IPS DF 19.7 (cell line): ENCODE measurements at regions not wholly inside any gene's neighbourhood (a gene's known extent, or its start where the extent isn't known, plus 50 kb on each side); places are given as distances from the start of the nearest gene placed in this dataset.
"Not testable (repeated sequence)": the region's sequence is repeated elsewhere in the genome, so short reads cannot be mapped to it uniquely, and the experiment has no call there.

ENCODE experiments used
- DNase-seq: peaks from one replicate; pipeline ENCODE4 v3.0.0-alpha.2; 2013; ENCODE audit warnings: low read depth, low spot score

GRCh38 chr5:18325431-18325830, 691.2 kb downstream of the TAF11L14 start:
- DNase-seq, result no peak

DNA sequence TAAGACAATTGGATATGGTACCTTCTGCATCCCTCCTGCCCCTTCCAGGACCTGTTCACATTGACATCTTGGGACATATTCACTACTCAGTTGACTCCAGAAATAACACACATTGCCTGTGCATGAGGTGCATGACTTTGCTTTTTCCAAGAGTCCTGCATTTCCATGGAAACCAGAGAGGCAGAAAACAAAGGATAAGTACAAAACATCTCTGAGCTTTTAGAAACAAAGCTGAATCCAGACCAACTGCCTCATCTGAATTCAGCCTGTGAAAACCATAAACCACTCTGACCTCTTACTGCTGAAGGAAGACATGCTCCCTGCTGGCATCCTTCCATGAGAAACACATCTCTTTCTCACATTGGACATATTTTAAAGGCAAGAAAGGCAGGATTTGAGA, 695.1 kb downstream of the TAF11L14 start:
- DNase-seq, result no peak

GRCh38 chr5:18333841-18334240, 699.6 kb downstream of the TAF11L14 start:
- no peak for DNase-seq

GRCh38 chr5:18334949-18335348, 700.7 kb downstream of the TAF11L14 start:
- no peak for DNase-seq

DNA sequence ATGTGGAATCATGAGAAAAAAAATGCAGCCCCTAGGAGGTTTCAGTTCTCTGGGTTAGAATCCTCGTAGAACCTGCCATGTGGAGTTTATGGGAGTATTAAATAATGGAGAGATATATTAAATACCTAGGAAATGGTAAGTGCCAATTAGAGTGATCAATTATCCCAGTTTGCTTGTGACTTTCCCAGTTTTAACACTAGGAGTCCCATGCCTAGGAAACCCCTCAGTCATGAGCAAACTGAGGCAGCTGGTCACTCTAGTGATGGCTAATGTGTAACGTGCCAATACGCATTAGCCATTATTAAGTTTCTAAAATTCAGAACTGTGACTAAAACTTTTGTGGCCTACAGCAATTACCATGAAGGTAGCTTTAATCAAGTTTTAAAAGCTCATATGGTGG, 720.6 kb downstream of the TAF11L14 start:
- no peak for DNase-seq

DNA sequence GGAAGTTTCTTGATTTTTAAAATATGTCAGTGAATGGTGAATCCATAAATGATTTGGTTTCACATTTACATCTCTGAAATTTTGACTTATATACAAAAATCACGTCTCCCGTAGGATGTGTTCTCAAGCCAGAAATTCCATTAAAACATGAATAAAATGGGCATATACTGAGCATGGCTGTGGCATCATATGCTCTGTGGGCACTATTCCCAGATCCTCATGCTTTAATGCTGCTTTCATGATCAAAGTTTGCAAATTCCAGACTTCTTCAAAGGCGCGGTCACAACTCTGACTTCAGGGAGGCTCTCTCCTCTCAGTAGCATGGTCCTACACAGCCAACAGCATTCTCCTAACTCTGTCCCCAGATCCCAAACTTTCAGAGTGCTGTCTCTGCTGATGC, 723.2 kb downstream of the TAF11L14 start:
- DNase-seq, result no peak

- DNase-seq, result no peak
These were observed 732.0 kb downstream of the TAF11L14 start for GRCh38 chr5:18366234-18366633.

- no peak for DNase-seq
These were observed 736.3 kb downstream of the TAF11L14 start for GRCh38 chr5:18370531-18370930.

GRCh38 chr5:18375641-18376040, 741.4 kb downstream of the TAF11L14 start:
- DNase-seq, result no peak

GRCh38 chr5:18378066-18378465, 743.8 kb downstream of the TAF11L14 start:
- DNase-seq, result no peak

DNA sequence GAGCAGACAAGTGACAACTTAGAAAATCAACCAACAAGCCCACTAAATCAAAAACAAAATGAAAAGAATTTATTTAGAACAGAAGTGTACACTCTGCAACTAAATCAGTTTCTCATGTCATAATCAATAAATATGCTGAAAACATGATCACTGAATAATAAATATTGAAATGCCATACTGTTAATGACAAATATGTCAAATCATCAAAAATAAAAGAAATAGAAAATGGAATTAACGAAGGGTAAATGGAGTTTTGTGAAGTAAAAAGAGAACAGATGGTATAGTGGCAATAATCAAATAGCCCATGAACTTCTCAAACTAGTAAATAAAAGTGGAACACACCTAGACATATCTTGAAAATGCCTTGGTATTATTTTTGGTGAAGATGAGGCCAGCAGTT, 744.9 kb downstream of the TAF11L14 start:
- DNase-seq, result no peak

DNA sequence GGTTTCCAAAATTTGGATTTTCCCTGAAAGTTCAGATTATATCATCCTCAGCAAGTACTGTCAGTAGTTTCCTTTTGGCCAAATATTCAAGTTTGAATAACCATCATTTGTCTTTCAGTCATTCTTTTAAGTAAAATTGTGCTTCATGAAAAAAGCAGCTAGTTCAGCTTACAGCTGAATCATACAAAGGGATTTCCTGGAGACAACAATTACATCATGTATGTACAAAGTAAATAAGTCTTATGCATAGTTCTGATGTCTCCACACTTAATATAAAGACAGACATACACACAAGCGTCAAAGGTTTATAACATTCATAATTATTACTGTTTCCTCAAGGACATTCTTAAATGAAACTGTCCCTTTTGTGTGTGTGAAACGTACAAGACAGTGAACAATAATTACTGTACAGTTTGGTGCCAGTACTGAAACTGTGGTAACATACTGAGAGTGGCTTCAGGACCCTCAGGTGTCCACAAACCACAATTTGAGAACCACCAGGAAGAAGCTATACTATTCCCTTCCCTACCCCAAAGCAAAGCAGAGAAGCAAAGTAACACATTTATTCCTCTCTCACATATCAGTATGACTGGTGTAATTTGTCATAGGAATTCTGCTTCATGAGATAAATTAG, 746.6 kb downstream of the TAF11L14 start:
- no peak for DNase-seq

DNA sequence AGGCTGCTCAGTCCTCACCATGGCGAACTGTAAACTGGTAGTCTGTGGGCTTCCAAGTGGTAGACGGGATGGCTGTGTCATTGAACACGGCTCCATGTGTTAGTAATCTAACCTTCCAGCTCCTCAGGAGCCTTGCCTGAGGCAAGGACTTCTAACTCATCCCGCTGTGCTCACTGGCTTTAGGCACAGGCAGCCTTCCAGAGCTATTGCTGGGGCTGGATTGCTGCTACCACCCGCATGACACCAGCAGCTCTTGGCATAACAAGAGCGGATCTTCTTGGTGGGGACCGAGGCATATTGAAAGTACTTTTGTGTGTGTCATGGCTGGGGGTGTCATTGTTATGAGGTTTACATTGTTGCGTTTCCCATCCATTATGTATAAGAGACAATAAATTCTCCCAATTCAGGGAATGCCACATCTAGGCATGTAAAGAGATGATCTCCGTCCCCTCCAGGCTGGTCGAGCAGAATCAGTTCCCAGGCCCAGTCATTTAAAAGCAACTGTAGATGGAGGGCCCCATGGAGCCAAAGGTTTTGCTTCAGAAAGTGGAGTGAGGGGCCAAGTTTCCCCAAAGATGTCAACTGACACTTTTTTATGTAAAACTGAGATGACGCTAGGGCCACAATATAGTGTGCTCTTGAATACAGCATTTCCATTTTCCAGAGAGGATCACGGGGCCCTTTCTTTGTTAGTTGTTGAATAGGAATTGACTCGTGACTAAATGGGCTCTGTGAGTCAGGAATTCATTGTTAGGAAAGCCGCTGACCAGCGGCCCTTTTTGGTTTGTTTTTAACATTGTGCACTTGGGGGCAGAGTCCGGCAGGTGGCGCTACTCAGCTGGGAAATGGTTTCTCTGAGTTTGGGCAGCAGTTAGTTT, 759.5 kb downstream of the TAF11L14 start:
- DNase-seq, result peak; percentile 25

DNA sequence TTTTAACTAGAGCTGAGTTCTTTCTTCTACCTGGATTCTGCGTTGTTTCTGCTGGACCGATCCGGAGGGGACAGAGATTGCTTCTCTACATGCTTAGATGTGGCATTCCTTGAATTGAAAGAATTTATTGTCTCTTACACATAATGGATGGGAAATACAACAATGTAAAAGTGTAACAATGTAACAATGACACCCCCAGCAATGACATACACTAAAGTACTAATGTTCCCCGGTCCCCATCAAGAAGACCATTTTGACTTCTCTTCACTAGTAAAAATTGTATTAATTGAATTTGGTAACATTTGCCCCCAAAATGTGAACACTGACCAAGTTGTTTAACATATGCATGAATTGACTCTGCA, 760.2 kb downstream of the TAF11L14 start:
- no peak for DNase-seq

DNA sequence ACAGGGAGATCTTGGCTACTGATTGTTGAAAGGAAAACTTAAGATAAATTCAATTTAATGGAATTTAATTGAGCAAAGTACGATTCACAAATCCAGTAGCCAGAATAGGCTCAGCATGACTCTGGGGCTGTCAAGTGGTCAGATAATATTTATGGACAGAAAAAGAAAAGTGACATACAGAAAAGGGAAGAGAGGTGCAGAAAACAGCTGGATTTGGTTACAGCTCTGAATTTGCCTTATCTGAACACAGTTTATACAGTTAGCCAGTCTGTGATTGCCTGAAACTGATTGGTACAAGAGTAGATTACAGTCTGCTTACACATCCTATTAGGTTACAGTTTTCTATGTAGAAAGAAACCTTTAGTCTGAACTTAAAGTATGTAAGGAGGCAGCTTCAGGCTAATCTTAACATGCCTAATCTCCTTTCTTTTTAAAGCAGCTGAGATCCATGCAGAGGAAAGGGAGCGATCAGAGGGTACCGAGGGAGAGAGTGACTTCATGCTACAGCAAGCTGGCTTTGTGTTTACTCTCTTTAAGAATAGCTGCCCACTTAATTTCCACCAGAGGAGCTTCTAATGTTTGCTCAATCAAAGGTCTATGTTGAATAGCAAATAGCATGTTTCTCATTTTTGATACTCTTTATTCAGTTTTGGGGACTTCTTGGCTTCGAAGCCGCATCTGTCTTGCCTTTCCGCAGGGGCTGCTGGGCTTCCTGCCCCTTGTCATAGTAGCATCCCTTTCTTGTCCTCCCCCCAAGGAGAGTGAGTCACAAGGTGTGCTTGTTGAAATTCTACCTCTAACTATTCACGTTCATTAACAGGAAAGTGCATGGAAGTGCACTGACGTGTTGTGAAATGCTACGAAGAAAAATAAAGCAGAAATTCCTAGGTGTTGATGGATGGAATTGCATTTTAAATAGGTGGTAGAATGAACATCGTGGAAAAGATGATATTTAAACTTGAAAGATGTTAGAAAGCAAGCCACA, 761.2 kb downstream of the TAF11L14 start:
- no peak for DNase-seq

DNA sequence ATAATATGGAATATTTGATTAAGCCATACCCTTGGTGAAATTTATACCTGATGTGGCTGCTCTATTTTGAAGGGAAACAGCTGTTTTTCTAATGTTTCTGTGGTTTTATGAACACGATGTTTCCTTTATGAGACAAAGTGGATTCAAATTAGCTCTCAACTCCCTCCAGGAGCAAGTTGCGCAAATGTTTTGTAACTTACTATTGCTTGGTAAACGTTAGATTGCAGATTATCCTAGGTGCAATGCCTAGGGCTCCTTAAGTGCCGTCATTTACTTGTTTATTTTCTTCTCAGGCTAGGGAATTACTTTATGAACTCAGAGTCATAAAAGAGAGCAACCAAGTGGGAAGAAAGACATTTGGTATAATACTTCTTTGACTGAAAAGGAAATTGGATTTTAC, 763.1 kb downstream of the TAF11L14 start:
- no peak for DNase-seq

DNA sequence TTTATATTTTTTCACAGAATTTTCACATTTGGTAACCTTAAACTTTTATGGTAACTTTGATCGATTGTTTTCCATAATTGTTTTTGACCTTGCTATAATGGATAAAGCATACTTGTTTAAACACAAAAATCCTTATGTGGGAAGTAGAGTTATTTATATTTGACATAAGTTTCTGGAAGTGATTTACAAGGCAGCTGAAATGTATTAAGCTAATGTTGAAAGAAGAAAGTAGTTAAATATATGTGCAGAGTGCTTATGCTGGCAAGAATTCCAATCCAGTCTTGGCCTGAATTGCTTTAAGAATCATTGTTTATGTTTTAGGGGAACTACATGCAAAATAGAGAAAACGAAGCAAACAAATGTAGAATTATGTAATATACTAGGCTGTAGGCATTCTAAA, 763.6 kb downstream of the TAF11L14 start:
- no peak for DNase-seq

GRCh38 chr5:18399461-18400327, 765.4 kb downstream of the TAF11L14 start:
- DNase-seq, result not testable (repeated sequence)

DNA sequence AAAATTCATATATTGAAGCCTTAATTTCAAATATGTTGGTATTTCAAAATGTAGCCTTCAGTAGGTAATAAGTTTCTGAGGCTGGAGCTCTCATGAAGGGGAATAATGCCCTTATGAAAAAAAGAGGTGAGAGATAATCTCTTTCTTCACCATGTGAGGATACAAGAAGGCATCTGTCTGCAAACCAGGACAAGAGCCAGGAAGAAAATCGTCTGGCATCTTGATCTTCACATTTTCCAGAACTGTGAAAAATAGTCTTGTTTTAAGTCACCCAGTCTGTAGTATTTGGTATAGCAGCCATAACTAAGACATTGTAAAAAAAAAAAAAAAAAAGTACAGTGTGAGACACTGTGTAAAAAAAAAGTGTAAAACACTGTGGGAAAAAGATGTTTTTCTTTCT, 768.9 kb downstream of the TAF11L14 start:
- DNase-seq, result no peak

GRCh38 chr5:18403941-18404438, 769.7 kb downstream of the TAF11L14 start:
- no peak for DNase-seq

DNA sequence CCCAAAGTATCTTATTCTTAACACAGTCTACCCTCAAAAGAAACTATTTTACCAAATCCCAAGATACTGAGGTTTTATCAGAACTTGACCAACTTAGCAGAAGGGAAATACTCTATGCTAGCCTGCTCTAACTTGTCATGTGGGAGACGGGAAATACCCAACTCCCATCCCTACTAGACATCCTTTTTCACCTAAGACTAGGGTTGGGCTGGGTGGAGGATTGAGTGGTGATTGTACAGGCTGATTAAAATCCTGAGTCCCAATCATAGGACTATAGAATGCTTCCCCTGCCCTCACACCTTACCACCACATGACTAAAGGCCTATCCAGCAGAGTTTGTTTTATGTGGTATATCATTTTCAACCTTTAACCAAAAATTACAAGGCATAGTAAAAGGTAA, 786.5 kb downstream of the TAF11L14 start:
- no peak for DNase-seq
